Stimulated activated CD8-positive, alpha-beta memory T cell treated with anti-CD3 and anti-CD28 coated beads, Interleukin-7, amount 100 ng/mL, for 4 hours (primary cell): ENCODE measurements at regions not wholly inside any gene's neighbourhood (a gene's known extent, or its start where the extent isn't known, plus 50 kb on each side); places are given as distances from the start of the nearest gene placed in this dataset.

Experiments used
- DNase-seq, 2 donors: peaks; one replicate each; pipeline ENCODE4 v3.0.0-alpha.2; 2020; ENCODE audit warnings: low read depth in 2 of 2

DNA sequence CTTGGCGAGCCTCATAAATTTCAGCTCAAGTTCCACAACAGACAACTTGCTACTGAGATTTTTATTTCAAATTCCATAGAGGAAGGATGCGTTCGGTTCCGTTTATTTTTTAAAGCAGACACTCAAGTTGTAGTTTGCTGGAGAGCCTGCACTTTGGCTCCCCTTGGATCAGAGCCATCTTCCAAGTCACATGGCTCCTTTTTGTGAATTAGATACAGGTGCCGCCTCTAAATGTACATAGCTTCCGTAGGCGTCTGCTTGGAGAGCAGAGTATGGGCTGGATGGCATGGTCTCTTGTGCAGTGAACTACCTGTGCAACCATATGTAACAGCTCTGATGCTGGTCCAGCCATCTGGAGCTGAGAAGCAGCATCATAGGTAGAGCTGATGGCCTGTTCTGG is 73.9 kb upstream of the WWC1 start:
- no peak for DNase-seq

DNA sequence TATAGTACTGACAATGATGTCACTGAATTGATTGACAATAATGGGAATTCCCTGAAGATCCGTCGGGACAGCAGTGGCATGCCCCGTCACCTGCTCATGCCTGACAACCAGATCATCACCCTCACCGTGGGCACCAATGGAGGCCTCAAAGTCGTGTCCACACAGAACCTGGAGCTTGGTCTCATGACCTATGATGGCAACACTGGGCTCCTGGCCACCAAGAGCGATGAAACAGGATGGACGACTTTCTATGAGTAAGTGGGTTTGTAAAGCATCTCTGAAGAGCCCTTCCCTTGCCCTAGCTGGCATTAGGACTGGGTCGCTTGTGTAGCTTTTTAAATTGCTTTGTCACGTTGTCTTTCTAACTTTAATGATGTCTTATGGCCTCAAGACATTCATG is 72.7 kb upstream of the WWC1 start:
- DNase-seq = no peak

DNA sequence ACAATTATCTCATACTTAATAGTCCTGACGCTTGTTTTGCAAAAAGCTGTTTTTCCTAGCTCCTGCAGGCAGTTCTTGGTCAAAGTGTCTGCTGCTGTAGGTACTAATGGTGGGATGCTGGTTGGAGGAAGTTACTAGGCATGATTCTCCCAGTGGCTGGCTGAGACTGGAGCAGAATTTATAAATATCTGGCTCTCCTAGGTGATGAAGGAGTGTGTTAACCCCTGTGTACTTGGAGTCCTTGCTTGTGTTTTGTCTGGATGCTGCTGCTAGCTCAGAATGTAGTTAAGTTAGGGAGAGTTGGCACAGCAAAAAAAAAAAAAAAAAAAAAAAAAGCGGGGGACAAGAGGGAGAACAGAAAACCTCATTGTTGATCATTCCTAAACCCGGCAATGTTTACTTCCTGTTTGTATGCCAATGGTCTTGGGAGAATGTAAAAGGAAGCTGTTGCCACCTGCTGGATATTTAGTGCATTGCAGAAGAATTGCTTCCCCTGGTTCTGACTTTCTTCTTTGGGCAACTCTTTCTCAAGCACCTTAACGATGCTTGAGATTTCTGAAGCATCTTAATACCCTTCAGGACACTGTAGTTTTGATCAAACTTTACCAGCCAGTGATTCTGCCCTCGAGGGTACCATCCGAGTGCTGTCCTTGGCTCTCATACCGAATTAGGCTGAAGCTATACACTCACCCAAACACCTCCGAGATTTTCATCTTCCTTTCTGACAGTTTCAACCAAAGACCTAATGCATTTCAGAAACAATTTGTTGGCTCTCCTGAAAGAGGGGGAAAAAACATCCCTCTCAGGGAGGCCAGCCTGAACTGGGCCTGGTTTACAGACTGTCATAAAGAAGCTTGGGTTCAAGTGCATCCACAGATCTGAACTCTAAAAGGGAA is 71.7 kb upstream of the WWC1 start:
- DNase-seq = no peak

DNA sequence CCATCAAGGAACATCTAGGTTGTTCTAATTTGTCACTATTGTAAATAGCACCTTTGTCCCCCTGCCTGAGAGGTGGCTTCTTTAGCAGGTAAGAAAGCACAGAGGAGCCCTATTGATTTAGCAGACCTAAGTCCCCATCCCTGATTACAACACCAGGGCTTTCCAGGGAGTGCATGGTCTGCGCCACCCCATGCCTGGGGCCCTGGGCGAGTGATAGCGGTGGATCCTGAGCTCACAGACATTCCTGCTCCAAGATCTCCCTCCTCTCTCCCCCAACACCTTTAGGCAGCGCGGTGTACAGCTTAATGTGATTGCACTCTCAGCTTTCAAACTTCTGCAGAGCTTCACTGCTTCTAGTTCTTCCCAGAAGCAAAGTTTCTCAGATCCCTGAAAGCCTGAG is 67.4 kb upstream of the WWC1 start:
- no peak for DNase-seq

DNA sequence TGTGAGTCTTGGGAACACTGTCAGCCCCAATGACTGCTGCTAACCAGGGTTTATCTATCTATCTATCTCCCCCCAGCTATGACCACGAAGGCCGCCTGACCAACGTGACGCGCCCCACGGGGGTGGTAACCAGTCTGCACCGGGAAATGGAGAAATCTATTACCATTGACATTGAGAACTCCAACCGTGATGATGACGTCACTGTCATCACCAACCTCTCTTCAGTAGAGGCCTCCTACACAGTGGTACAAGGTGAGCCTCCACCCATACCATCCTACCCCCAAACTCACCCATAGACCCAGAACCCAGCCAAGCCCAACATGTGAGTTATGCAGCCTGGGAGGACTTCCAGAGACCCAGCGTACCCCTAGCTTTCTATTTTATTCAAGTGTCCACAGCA is 65.4 kb upstream of the WWC1 start:
- no peak for DNase-seq

DNA sequence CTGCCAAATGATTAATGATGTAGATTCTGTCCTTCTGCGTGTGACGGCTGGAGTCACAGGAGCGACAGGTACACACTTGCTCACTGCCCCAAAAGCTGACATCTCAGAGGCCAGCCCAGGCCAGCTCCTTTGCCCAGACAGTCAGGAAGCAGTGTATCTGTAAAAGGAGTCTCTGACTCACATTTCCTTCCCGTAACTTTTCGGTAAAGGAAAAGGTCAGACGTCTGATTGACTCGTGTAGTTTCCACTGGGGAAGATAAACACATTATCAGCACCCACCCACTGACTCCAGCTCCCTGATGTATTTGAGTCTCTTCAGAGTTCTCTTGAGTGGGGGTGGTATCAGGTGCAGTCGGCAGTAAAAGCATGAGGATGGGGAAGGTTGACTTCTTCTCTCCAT is 64.4 kb upstream of the WWC1 start:
- DNase-seq = peak in 1 of 2 donors; percentile 17

DNA sequence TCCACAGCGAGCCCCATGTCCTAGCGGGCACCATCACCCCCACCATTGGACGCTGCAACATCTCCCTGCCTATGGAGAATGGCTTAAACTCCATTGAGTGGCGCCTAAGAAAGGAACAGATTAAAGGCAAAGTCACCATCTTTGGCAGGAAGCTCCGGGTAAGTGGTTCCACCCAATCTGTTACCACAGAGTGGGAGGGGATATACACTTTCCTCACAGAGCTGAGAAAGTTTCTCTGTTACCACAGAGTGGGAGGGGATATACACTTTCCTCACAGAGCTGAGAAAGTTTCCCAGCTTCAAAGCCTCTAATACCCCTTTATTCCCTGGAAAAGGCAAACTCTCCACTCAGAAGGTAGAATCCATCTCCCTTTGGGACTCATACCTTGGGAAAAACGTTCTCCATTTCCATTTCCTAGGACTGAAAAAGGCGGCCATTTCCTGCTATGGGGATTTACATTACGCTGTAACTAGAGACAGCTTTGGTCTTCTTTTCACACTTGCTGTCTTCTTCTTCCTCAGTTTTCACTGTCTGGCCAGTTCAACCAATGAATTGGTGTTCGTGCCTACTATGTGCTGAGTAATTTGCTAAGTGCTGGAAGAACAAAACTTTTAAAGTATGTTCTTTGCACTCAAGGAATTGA is 63.4 kb upstream of the WWC1 start:
- peak in 1 of 2 donors; percentile 5 for DNase-seq

DNA sequence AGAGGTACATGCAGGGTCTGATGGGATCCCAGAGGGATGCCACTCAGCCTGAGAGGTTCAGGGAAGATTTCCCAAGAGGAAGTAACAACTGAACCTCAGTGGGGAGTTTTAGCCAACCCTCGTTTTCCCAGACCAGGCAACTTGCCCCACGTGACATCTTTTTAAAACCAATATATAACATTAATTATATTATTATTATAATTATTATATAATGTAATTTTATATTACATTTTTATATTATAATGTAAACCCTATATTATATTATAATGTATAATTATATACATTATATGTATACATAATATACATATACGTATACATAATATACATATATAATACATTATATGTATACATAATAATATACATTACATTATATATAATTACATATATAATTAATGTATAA is 62.8 kb upstream of the WWC1 start:
- no peak for DNase-seq

DNA sequence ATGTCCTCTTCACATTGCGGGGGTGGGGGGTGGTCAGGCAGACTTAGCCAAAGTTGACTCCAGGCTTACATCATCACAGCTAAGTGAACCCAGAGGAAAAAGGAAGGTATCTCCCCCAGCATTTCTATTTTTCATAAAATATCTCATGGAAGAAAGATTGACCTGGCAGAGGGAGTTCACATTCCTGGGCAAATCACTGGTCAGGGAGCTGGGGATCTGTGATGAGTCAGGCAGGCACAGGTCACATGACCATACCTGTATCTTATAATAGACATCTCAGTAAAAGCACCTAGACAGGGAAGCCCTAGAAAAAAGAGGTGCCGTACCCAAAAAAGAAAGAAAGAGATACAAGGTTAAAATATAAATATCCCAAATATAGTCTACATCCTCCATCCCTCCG is 57.3 kb upstream of the WWC1 start:
- DNase-seq = no peak

DNA sequence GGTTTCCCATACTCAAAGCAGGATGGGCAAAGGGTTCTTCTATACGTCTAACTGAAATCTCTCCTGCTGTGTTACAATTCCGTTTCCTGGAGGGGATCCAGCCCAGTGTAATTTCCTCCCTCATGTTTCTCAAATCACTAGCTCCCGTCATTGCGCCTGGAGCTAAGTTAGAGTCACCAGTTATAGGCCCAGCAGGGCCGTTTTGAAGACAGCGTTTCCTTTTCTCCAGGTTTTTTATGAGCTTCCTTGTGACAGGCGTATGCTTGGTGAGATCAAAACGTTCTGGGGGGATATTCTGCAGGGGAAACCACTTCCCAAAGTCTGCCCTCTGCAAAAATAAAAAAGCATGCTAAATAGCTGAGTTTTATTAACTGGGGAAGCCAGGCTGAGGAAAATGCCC is 53.0 kb upstream of the WWC1 start:
- DNase-seq = no peak

DNA sequence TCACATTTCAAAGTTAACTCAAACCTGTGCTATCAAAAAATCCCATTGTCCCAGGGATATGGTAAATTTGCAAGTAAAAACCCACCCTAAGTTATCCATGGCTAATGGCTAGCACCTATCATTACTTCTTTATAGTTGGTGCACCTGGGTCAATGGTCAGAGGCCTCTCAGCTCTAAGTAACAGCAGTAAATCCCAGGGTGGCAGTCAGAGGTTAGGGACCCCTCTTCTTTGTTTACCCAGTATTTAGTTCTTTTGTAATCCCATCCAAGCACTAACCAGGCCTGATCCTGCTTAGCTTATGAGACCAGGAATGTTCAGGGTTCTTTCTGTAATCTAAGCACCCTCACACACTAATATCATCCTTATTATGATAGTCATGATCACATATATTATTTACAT is 52.1 kb upstream of the WWC1 start:
- DNase-seq = no peak
